Activated CD4-positive, alpha-beta T cell treated with anti-CD3 and anti-CD28 coated beads, Interleukin-2, amount 50 U/mL, for 24 hours (primary cell): ENCODE measurements at regions not wholly inside any gene's neighbourhood (a gene's known extent, or its start where the extent isn't known, plus 50 kb on each side); places are given as distances from the start of the nearest gene placed in this dataset.

ENCODE experiments used
- DNase-seq, 2 donors: peaks; one replicate each; pipeline ENCODE4 v3.0.0-alpha.2; 2020; ENCODE audit warnings: low read depth in 1 of 2, low spot score in 1 of 2

GRCh38 chr10:130655313-130656186 lies 519.4 kb downstream of the GLRX3 start:
- no peak for DNase-seq

GRCh38 chr10:130656187-130656575 lies 520.0 kb downstream of the GLRX3 start:
- no peak for DNase-seq

GRCh38 chr10:130656582-130657133 lies 520.5 kb downstream of the GLRX3 start:
- no peak for DNase-seq

GRCh38 chr10:130658687-130659290 lies 522.6 kb downstream of the GLRX3 start:
- DNase-seq, result no peak

- no peak for DNase-seq
These were observed 523.3 kb downstream of the GLRX3 start for GRCh38 chr10:130659528-130659927.

- no peak for DNase-seq
These were observed 524.1 kb downstream of the GLRX3 start for GRCh38 chr10:130660266-130660665.

GRCh38 chr10:130661419-130661818 lies 525.2 kb downstream of the GLRX3 start:
- no peak for DNase-seq

GRCh38 chr10:130662775-130663174 lies 526.6 kb downstream of the GLRX3 start:
- no peak for DNase-seq

- no peak for DNase-seq
These were observed 528.3 kb downstream of the GLRX3 start for GRCh38 chr10:130664526-130664925.

GRCh38 chr10:130666215-130666614 lies 530.0 kb downstream of the GLRX3 start:
- DNase-seq, result no peak

- DNase-seq, result no peak
These were observed 550.6 kb downstream of the GLRX3 start for GRCh38 chr10:130686689-130687300.

- no peak for DNase-seq
These were observed 551.4 kb downstream of the GLRX3 start for GRCh38 chr10:130687566-130687965.

GRCh38 chr10:130689743-130690626 lies 553.8 kb downstream of the GLRX3 start:
- no peak for DNase-seq

- no peak for DNase-seq
These were observed 555.6 kb downstream of the GLRX3 start for GRCh38 chr10:130691776-130692175.

GRCh38 chr10:130696870-130697269 lies 560.7 kb downstream of the GLRX3 start:
- DNase-seq, result no peak

- no peak for DNase-seq
These were observed 571.3 kb downstream of the GLRX3 start for GRCh38 chr10:130707389-130707979.

GRCh38 chr10:130708465-130709070 lies 572.4 kb downstream of the GLRX3 start:
- no peak for DNase-seq

GRCh38 chr10:130709415-130709814 lies 573.2 kb downstream of the GLRX3 start:
- no peak for DNase-seq

- DNase-seq, result no peak
These were observed 574.9 kb downstream of the GLRX3 start for GRCh38 chr10:130711072-130711471.

- DNase-seq, result no peak
These were observed 576.9 kb downstream of the GLRX3 start for GRCh38 chr10:130713135-130713534.
